ENCODE measurements at regions not wholly inside any gene's neighbourhood (a gene's known extent, or its start where the extent isn't known, plus 50 kb on each side); places are given as distances from the start of the nearest gene placed in this dataset.

DNA sequence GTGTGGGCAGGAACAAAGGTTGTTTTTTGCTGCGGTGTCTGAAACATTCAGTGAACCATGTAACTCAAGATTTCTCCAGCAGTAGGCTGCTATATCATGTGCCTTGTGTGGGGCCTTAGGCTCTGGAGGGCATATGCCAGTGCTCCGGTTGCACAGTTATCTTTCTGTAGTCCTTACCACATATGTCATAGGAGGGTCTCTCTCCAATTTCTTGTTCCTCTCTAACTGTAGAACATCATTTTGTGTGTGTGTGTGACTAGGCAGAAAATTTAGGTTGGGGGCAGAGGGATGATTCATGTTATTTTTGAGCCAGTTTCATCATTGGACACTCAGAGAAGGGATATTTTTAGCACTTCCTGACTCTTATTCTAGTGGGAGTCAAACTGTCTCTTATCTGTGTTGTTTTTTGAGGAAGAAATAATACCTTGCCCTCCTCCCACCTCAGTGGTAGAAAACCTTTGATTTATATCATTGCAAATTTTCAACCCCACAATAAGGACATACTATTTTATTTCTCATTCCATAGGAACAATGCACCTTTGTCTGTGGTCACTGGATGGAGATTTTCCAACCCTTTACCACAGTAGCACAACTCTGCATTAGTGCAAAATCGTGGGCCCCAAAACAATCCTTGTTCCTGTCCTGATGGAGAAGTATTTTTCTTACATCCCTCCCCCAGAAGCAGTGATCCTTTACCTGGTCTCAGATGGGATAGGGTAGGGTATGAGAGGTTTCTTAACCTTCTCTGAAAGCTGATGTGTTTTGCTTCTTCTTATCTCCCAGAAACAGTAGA lies 113.9 kb downstream of the CCDC74A start (continued):
- TF ChIP-seq, protein P1, sequence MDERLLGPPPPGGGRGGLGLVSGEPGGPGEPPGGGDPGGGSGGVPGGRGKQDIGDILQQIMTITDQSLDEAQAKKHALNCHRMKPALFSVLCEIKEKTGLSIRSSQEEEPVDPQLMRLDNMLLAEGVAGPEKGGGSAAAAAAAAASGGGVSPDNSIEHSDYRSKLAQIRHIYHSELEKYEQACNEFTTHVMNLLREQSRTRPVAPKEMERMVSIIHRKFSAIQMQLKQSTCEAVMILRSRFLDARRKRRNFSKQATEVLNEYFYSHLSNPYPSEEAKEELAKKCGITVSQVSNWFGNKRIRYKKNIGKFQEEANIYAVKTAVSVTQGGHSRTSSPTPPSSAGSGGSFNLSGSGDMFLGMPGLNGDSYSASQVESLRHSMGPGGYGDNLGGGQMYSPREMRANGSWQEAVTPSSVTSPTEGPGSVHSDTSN (CRISPR knock-in tag; IDR thresholded peaks at IDR 0.05; ENCODE audit: low read depth): no peak
- TF ChIP-seq, protein P1 (tag; conservative IDR thresholded peaks at IDR 0.05; ENCODE audit: low read depth): peak; percentile 54
- TF ChIP-seq STAT5A (IDR thresholded peaks at IDR 0.05; ENCODE audit: borderline replicate concordance, low read length) (0 out of 2 replicates have a peak, but pooled peaks have one; percentile 6), NCOA1 (IDR thresholded peaks at IDR 0.05; ENCODE audit: low read depth) (peak; percentile 72; the same call in 1 of the 2 replicates), KLF1 (tag; IDR thresholded peaks at IDR 0.05) (no peak), LEF1 (IDR thresholded peaks at IDR 0.05) (peak; percentile 83), POLR2A (conservative IDR thresholded peaks at IDR 0.05) (0 out of 2 replicates have a peak, but pooled peaks have one; percentile 37), FOXM1 (IDR thresholded peaks at IDR 0.05; ENCODE audit: low read depth) (peak; percentile 39; the same call in 1 of the 2 replicates), FOXM1 (CRISPR knock-in tag; IDR thresholded peaks at IDR 0.05; ENCODE audit: low read depth) (no peak), ZNF766 (CRISPR knock-in tag; conservative IDR thresholded peaks at IDR 0.05) (peak; percentile 90), CREB3 (tag; conservative IDR thresholded peaks at IDR 0.05; ENCODE audit: low read depth) (peak; percentile 36; the same call in 1 of the 2 replicates), ARID1B (IDR thresholded peaks at IDR 0.05) (peak; percentile 83), NFE2 (IDR thresholded peaks at IDR 0.05; ENCODE audit: low read depth) (peak; percentile 97), FOXJ3 (CRISPR knock-in tag; IDR thresholded peaks at IDR 0.05) (no peak), MEF2D (tag; conservative IDR thresholded peaks at IDR 0.05; ENCODE audit: low read depth) (peak; percentile 99), KLF16 (IDR thresholded peaks at IDR 0.05) (peak; percentile 70), ARID3A (IDR thresholded peaks at IDR 0.05; ENCODE audit: borderline replicate concordance, low read depth, low read length) (peak; percentile 73; the same call in 1 of the 2 replicates), MEF2A (IDR thresholded peaks at IDR 0.05; ENCODE audit: control insufficient read depth, low read depth, low read length) (peak; percentile 96), JUND (IDR thresholded peaks at IDR 0.05; ENCODE audit: borderline replicate concordance, low read depth, low read length) (peak; percentile 81), JUND (tag; IDR thresholded peaks at IDR 0.05; ENCODE audit: borderline replicate concordance, low read depth, low read length) (peak; percentile 86; the same call in 2 of the 3 replicates), NRF1 (conservative IDR thresholded peaks at IDR 0.05 in 1 of 2, IDR thresholded peaks at IDR 0.05 in 1 of 2) (no peak)
- TF ChIP-seq, protein P2, sequence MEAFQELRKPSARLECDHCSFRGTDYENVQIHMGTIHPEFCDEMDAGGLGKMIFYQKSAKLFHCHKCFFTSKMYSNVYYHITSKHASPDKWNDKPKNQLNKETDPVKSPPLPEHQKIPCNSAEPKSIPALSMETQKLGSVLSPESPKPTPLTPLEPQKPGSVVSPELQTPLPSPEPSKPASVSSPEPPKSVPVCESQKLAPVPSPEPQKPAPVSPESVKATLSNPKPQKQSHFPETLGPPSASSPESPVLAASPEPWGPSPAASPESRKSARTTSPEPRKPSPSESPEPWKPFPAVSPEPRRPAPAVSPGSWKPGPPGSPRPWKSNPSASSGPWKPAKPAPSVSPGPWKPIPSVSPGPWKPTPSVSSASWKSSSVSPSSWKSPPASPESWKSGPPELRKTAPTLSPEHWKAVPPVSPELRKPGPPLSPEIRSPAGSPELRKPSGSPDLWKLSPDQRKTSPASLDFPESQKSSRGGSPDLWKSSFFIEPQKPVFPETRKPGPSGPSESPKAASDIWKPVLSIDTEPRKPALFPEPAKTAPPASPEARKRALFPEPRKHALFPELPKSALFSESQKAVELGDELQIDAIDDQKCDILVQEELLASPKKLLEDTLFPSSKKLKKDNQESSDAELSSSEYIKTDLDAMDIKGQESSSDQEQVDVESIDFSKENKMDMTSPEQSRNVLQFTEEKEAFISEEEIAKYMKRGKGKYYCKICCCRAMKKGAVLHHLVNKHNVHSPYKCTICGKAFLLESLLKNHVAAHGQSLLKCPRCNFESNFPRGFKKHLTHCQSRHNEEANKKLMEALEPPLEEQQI (IDR thresholded peaks at IDR 0.05): peak; percentile 15; the same call in 1 of the 2 replicates

Data from K562 (cell line).